HFFc6 (cell line): ENCODE measurements at regions not wholly inside any gene's neighbourhood (a gene's known extent, or its start where the extent isn't known, plus 50 kb on each side); places are given as distances from the start of the nearest gene placed in this dataset.

Experiments
- DNase-seq: peaks from one replicate; pipeline ENCODE4 v3.0.0-alpha.2; 2018
- H3K27ac Mint-ChIP-seq: 2 replicates; pipeline ENCODE4 v1.8.0; 2020; ENCODE audit warnings: mild to moderate bottlenecking, mixed read lengths
- H3K27me3 Mint-ChIP-seq: 2 replicates; pipeline ENCODE4 v1.8.0; 2021; ENCODE audit warnings: mild to moderate bottlenecking, moderate library complexity, mixed read lengths; ENCODE audit not compliant: insufficient read depth
- H3K36me3 Mint-ChIP-seq: 2 replicates; pipeline ENCODE4 v1.8.0; 2021; ENCODE audit warnings: low read depth, mixed read lengths
- H3K4me1 Mint-ChIP-seq: 2 replicates; pipeline ENCODE4 v1.8.0; 2020; ENCODE audit warnings: low read depth, mixed read lengths
- H3K4me3 Mint-ChIP-seq: 2 replicates; pipeline ENCODE4 v1.8.0; 2020; ENCODE audit warnings: mild to moderate bottlenecking, moderate library complexity, mixed read lengths
- H3K9me3 Mint-ChIP-seq: 2 replicates; pipeline ENCODE4 v1.8.0; 2020; ENCODE audit warnings: mild to moderate bottlenecking, mixed read lengths
- TF ChIP-seq, protein P1 (sequence below): fragments of 200-600 bp; sonication (generic); IDR thresholded peaks from 2 replicates; pipeline ENCODE4 v1.5.0; 2021; ENCODE audit warnings: antibody characterized with exemption, mild to moderate bottlenecking

DNA sequence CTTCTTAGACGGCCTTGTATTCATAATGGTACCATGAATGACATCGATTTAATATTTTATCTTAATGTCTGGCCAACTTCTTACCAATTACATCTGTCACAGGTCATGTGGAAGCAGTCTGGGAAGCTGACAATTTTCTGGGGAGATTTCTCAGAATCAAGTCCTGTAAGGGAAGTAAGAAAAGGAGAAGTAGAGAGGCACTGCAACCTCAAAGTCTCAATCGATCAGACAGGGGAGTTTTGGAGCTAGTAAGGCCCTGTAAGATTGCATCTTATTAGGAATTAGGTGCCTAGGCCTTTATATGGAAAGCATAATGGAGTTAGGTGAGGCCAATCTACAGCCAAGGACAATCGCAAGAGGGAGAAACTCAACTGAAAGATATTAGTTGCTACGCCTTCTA, 694.6 kb upstream of the SORCS1 start:
- Mint-ChIP-seq H3K4me3 (no peak overlapping the region), H3K36me3 (no peaks in the 10 kb centered on the region), H3K27ac (no peak overlapping the region), H3K4me1 (no peaks in the 10 kb centered on the region), H3K9me3 (peaks cover 34% of the 10 kb centered on the region), H3K27me3 (peaks cover 2% of the 10 kb centered on the region; the same call in 1 of the 2 replicates)
- TF ChIP-seq, protein P1, sequence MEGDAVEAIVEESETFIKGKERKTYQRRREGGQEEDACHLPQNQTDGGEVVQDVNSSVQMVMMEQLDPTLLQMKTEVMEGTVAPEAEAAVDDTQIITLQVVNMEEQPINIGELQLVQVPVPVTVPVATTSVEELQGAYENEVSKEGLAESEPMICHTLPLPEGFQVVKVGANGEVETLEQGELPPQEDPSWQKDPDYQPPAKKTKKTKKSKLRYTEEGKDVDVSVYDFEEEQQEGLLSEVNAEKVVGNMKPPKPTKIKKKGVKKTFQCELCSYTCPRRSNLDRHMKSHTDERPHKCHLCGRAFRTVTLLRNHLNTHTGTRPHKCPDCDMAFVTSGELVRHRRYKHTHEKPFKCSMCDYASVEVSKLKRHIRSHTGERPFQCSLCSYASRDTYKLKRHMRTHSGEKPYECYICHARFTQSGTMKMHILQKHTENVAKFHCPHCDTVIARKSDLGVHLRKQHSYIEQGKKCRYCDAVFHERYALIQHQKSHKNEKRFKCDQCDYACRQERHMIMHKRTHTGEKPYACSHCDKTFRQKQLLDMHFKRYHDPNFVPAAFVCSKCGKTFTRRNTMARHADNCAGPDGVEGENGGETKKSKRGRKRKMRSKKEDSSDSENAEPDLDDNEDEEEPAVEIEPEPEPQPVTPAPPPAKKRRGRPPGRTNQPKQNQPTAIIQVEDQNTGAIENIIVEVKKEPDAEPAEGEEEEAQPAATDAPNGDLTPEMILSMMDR = no peak
- no peak for DNase-seq

DNA sequence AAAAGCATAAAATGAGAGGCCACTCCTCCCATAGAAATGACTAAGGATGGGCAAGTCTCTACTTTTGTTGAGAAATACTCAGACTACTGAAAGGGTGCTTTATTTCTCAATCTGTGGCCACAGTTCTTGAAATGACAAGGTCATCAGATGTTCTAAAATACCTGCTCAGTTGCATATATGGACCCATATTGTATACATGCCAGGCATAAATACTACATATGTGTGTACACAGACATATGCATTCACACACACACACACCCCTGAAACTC, 691.5 kb upstream of the SORCS1 start:
- Mint-ChIP-seq H3K36me3 (no peaks in the 10 kb centered on the region), H3K27ac (no peak overlapping the region), H3K27me3 (peaks cover 2% of the 10 kb centered on the region; the same call in 1 of the 2 replicates), H3K4me3 (no peak overlapping the region), H3K4me1 (no peaks in the 10 kb centered on the region), H3K9me3 (peaks cover 34% of the 10 kb centered on the region)
- TF ChIP-seq, protein P1 = no peak
- DNase-seq = no peak

DNA sequence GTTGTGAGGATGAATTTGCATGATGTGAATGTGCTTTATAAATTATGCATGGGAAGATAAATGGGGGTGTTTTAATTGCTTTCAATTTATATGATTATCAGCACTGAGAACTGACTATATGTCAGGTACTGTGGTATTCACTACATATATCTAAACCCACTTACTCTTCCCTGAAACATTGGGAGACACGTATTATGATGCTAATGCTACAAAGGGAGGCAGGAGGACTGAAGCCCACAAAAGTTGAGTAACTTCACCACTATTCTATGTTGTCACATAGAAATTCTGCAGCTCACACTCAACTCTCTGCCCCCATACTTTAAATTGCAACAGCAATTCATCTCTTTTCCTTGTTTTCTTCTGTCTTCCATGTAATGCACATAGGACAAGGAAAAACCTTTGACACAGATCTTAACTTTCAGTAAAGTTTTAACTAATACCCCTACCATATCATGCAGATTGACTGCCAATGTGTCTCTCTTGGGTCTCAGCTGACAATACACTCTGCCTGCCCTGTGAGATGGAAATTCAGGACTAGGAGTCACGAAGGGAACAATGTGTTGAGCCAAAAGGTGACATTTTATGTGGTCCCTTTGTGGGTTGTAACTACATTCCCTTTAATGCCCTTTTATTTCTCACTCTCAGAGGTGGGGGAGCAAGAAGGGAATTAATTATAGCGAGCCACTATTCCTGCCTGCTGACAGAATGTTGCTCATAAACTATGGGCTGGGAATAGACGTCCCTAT, 691.0 kb upstream of the SORCS1 start:
- Mint-ChIP-seq H3K4me1 (no peaks in the 10 kb centered on the region), H3K9me3 (peaks cover 34% of the 10 kb centered on the region), H3K27ac (no peak overlapping the region), H3K27me3 (peaks cover 2% of the 10 kb centered on the region; the same call in 1 of the 2 replicates), H3K4me3 (no peak overlapping the region), H3K36me3 (no peaks in the 10 kb centered on the region)
- DNase-seq = no peak
- TF ChIP-seq, protein P1 = no peak

DNA sequence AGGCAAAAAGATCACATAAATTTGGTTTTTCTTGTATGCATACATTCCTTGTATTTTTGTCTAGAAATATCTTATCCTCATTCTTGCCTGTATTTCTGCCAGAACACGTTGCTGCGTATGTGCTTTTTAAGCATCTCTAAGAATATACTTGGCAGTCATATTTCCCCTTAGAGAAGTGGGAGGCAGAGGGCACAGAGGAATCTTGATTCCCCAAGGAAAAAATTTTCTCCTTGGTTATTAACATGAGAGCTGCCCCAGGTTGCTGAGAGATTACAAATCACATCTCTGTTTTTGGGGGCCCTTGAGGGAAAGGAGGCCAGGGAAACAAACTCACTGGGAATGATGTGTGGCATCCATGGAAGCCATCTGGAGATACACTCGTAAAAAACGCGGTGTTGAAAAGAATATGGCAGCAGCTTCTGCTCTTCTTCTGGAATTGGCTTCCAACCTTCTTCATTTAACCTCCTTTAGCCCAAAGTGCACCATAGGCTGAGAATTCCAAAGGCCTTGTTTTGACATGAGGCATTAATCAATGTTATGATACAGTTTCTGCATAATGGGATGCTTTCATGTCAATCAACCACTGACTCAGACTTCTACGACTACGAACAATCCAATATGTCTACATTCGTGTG, 684.3 kb upstream of the SORCS1 start:
- H3K9me3 Mint-ChIP-seq = peaks cover 52% of the 10 kb centered on the region
- no peaks in the 10 kb centered on the region for H3K36me3 Mint-ChIP-seq
- no peak overlapping the region for H3K27ac Mint-ChIP-seq
- DNase-seq = no peak
- TF ChIP-seq, protein P1 = no peak
- H3K4me3 Mint-ChIP-seq = no peak overlapping the region
- H3K4me1 Mint-ChIP-seq = no peaks in the 10 kb centered on the region
- no peaks in the 10 kb centered on the region for H3K27me3 Mint-ChIP-seq

DNA sequence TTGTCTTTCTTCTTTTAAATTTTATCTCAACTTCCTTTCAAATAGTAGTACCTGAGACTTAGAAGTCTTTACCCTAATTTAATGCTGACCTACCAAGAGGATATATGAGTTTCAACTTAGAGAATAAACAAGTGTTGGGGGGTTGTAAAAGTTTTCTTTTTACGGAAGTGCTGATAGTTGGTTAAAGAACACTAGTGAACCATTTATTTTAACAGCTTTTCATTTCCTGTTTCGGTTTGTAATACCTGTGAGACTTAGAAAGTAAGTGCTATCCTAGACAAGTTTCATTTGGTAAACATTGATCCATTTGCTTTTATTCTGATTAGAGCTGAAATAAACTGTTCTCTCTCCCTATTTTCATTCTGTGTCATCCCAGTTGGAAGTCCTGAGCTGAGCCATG, 683.1 kb upstream of the SORCS1 start:
- peaks cover 58% of the 10 kb centered on the region for H3K9me3 Mint-ChIP-seq
- no peak for DNase-seq
- H3K27me3 Mint-ChIP-seq = no peaks in the 10 kb centered on the region
- H3K4me3 Mint-ChIP-seq = no peak overlapping the region
- H3K36me3 Mint-ChIP-seq = no peaks in the 10 kb centered on the region
- H3K4me1 Mint-ChIP-seq = no peaks in the 10 kb centered on the region
- TF ChIP-seq, protein P1 = no peak
- no peak overlapping the region for H3K27ac Mint-ChIP-seq
